Myocyte (in vitro differentiated cells): ENCODE measurements at regions not wholly inside any gene's neighbourhood (a gene's known extent, or its start where the extent isn't known, plus 50 kb on each side); places are given as distances from the start of the nearest gene placed in this dataset.
A peak's percentile ranks its signal among the peaks of the same experiment; 100 is the strongest.

Source experiments
- DNase-seq: peaks from one replicate; pipeline ENCODE4 v3.0.0-alpha.2; 2012; ENCODE audit warnings: low read depth

GRCh38 chr6:168789699-168790098 lies 348.7 kb downstream of the SMOC2 start:
- DNase-seq, result no peak

- DNase-seq, result no peak
These were observed 344.9 kb downstream of the SMOC2 start for GRCh38 chr6:168785720-168786511.

GRCh38 chr6:168784426-168784825 lies 343.4 kb downstream of the SMOC2 start:
- no peak for DNase-seq

GRCh38 chr6:168783720-168784119 lies 342.7 kb downstream of the SMOC2 start:
- no peak for DNase-seq

GRCh38 chr6:168782187-168782751 lies 341.3 kb downstream of the SMOC2 start:
- peak; percentile 2 for DNase-seq

- DNase-seq, result no peak
These were observed 337.2 kb downstream of the SMOC2 start for GRCh38 chr6:168778201-168778600.

- no peak for DNase-seq
These were observed 333.4 kb downstream of the SMOC2 start for GRCh38 chr6:168774381-168774780.

- no peak for DNase-seq
These were observed 332.8 kb downstream of the SMOC2 start for GRCh38 chr6:168773788-168774187.

GRCh38 chr6:168765752-168766151 lies 324.8 kb downstream of the SMOC2 start:
- DNase-seq, result no peak

- no peak for DNase-seq
These were observed 315.1 kb downstream of the SMOC2 start for GRCh38 chr6:168756009-168756634.

GRCh38 chr6:168746643-168747042 lies 305.7 kb downstream of the SMOC2 start:
- DNase-seq, result no peak

GRCh38 chr6:168746013-168746412 lies 305.0 kb downstream of the SMOC2 start:
- DNase-seq, result no peak

GRCh38 chr6:168744861-168745260 lies 303.9 kb downstream of the SMOC2 start:
- DNase-seq, result no peak

- DNase-seq, result no peak
These were observed 301.2 kb downstream of the SMOC2 start for GRCh38 chr6:168741942-168742782.

- no peak for DNase-seq
These were observed 300.3 kb downstream of the SMOC2 start for GRCh38 chr6:168741305-168741704.

GRCh38 chr6:168739381-168739780 lies 298.4 kb downstream of the SMOC2 start:
- no peak for DNase-seq

- DNase-seq, result no peak
These were observed 296.5 kb downstream of the SMOC2 start for GRCh38 chr6:168737481-168737880.

GRCh38 chr6:168737014-168737413 lies 296.0 kb downstream of the SMOC2 start:
- DNase-seq, result no peak

GRCh38 chr6:168736039-168736438 lies 295.1 kb downstream of the SMOC2 start:
- DNase-seq, result no peak

GRCh38 chr6:168735268-168735949 lies 294.4 kb downstream of the SMOC2 start:
- no peak for DNase-seq

- no peak for DNase-seq
These were observed 293.5 kb downstream of the SMOC2 start for GRCh38 chr6:168734523-168734922.
